A549 (cell line): ENCODE measurements at regions not wholly inside any gene's neighbourhood (a gene's known extent, or its start where the extent isn't known, plus 50 kb on each side); places are given as distances from the start of the nearest gene placed in this dataset.

Source experiments
- ATAC-seq, 2 experiments: fragments of 200-7000 bp in 1 of 2; fragments of >200 bp in 1 of 2; cut with Nextera tagmentation in 1 of 2; cut with Tn5 transposase in 1 of 2; 3 replicates each; pipeline versions ENCODE4 v1.8.0 to v1.9.1; 2018 to 2020; ENCODE audit warnings: mild to moderate bottlenecking in 1 of 2, moderate library complexity in 1 of 2
- CTCF ChIA-PET: fragments of 300-600 bp; sonication (Branson Sonifier 250); formaldehyde crosslinking; extraction: SDS; loops from one replicate; lab custom pipeline; 2021; ENCODE audit warnings: antibody characterized with exemption, inconsistent platforms; lab: Yijun Ruan, JAX
- POLR2A ChIA-PET: fragments of 350-600 bp; formaldehyde crosslinking; extraction: SDS; loops from one replicate; lab custom pipeline; 2021; ENCODE audit warnings: antibody characterized with exemption, inconsistent platforms; lab: Yijun Ruan, JAX
- DNase-seq, 2 experiments: peaks; one replicate each; pipeline versions ENCODE4 v3.0.0 to v3.0.0-alpha.2; 2011 to 2016; ENCODE audit warnings: low read depth in 1 of 2, low spot score in 1 of 2
- FAIRE-seq: peaks from 2 replicates; lab custom pipeline; 2011; peaks lifted over from hg19 to GRCh38; lab: Jason Lieb, UNC
- H3K27ac ChIP-seq, 2 experiments: fragments of >200 bp; sonication (Bioruptor Twin); formaldehyde crosslinking; 3 replicates each; pipeline ENCODE4 v1.5.1; 2016 to 2017
- H3K4me1 ChIP-seq: fragments of >200 bp; sonication (Bioruptor Twin); formaldehyde crosslinking; 3 replicates; pipeline ENCODE4 v1.6.1; 2016
- H3K4me2 ChIP-seq: fragments of >200 bp; sonication (Bioruptor Twin); formaldehyde crosslinking; 3 replicates; pipeline ENCODE4 v1.6.1; 2016
- H3K4me3 ChIP-seq: fragments of >200 bp; sonication (Bioruptor Twin); formaldehyde crosslinking; 3 replicates; pipeline ENCODE4 v1.5.1; 2016
- H3K9me3 ChIP-seq: fragments of >200 bp; sonication (Bioruptor Twin); formaldehyde crosslinking; 3 replicates; pipeline ENCODE4 v1.6.1; 2016
- ATOH8 ChIP-seq: fragments of 250-450 bp; sonication (Bioruptor Pico); IDR thresholded peaks from 2 replicates; pipeline ENCODE4 v1.5.0; 2020; ENCODE audit warnings: low read depth, mild to moderate bottlenecking, moderate library complexity
- CBX8 ChIP-seq: fragments of 200-600 bp; sonication (generic); IDR thresholded peaks from 2 replicates; pipeline ENCODE4 v1.6.1; 2016
- CTCF ChIP-seq: fragments of >200 bp; sonication (Bioruptor Twin); formaldehyde crosslinking; IDR thresholded peaks from 3 replicates; pipeline ENCODE4 v1.5.1; 2016
- E2F6 ChIP-seq: IDR thresholded peaks from 2 replicates; pipeline ENCODE4 v1.6.1; 2012; ENCODE audit warnings: low read depth, borderline replicate concordance
- FOSB ChIP-seq: fragments of 250-450 bp; sonication (Bioruptor Pico); IDR thresholded peaks from 2 replicates; pipeline ENCODE4 v1.5.0; 2020; ENCODE audit warnings: mild to moderate bottlenecking, moderate library complexity
- FOXS1 ChIP-seq: fragments of 250-450 bp; sonication (Bioruptor Pico); IDR thresholded peaks from 2 replicates; pipeline ENCODE4 v1.5.0; 2020; ENCODE audit warnings: mild to moderate bottlenecking, moderate library complexity
- HDAC2 ChIP-seq: fragments of 200-600 bp; sonication (generic); IDR thresholded peaks from 2 replicates; pipeline ENCODE4 v1.6.1; 2016
- HES2 ChIP-seq: fragments of >200 bp; sonication (Bioruptor Twin); formaldehyde crosslinking; IDR thresholded peaks from 2 replicates; pipeline ENCODE4 v1.6.1; 2016
- HMGXB4 ChIP-seq: fragments of 250-450 bp; sonication (Bioruptor Pico); IDR thresholded peaks from 2 replicates; pipeline ENCODE4 v1.5.0; 2021; ENCODE audit warnings: mild to moderate bottlenecking, moderate library complexity, borderline replicate concordance
- KDM1A ChIP-seq: fragments of 200-600 bp; sonication (generic); IDR thresholded peaks from 2 replicates; pipeline ENCODE4 v1.6.1; 2016; ENCODE audit warnings: low read depth, mild to moderate bottlenecking
- MAFK ChIP-seq: fragments of 450-650 bp; IDR thresholded peaks from 2 replicates; pipeline ENCODE4 v1.6.1; 2014; ENCODE audit not compliant: partially characterized antibody
- MAX ChIP-seq: IDR thresholded peaks from 2 replicates; pipeline ENCODE4 v1.6.1; 2012
- MAZ ChIP-seq: fragments of 150-350 bp; IDR thresholded peaks from 2 replicates; pipeline ENCODE4 v1.6.1; 2014; ENCODE audit warnings: antibody characterized with exemption, low read depth, low read length, borderline replicate concordance
- MYC ChIP-seq: IDR thresholded peaks from 2 replicates; pipeline ENCODE4 v1.6.1; 2012; ENCODE audit warnings: mild to moderate bottlenecking, inconsistent platforms, low read length, improper control_type of control experiment, borderline replicate concordance
- POLR2A ChIP-seq: IDR thresholded peaks from 2 replicates; pipeline ENCODE4 v1.6.1; 2012; ENCODE audit warnings: mild to moderate bottlenecking, low read length
- REST ChIP-seq: fragments of 200-600 bp; sonication (generic); IDR thresholded peaks from 2 replicates; pipeline ENCODE4 v1.6.1; 2016; ENCODE audit warnings: antibody characterized with exemption, mild to moderate bottlenecking, moderate library complexity
- RNF2 ChIP-seq: fragments of 200-600 bp; sonication (generic); IDR thresholded peaks from 2 replicates; pipeline ENCODE4 v1.6.1; 2016; ENCODE audit warnings: low read depth, mild to moderate bottlenecking, antibody characterized with exemption, moderate library complexity, borderline replicate concordance
- SMC3 ChIP-seq: fragments of >200 bp; sonication (Bioruptor Twin); formaldehyde crosslinking; IDR thresholded peaks from 3 replicates; pipeline ENCODE4 v1.6.1; 2018; ENCODE audit warnings: inconsistent platforms
- SREBF2 ChIP-seq: fragments of 450-650 bp; IDR thresholded peaks from 2 replicates; pipeline ENCODE4 v1.6.1; 2014; ENCODE audit warnings: mild to moderate bottlenecking, moderate library complexity
- ZC3H11A ChIP-seq: fragments of 450-650 bp; IDR thresholded peaks from 2 replicates; pipeline ENCODE4 v1.6.1; 2014; ENCODE audit warnings: antibody characterized with exemption, mild to moderate bottlenecking
- WGBS: methylation state at CpG from one replicate; pipeline ENCODE4 v1.1.6; 2017; ENCODE audit errors: missing lambda C conversion rate; 5-methylcytosine and 5-hydroxymethylcytosine counted together

GRCh38 chr10:25683344-25683743 lies 250.7 kb upstream of the MYO3A start:
- FAIRE-seq = no peak
- ChIA-PET POLR2A (no interaction called here), CTCF (interaction anchor here (0.7 to 4.0 kb wide), 7 partner anchors 15 to 603 kb away, joined by 3 to 19 read pairs (median 4); no protein-coding TSS in a partner anchor)
- Histone ChIP-seq H3K27ac (no peak overlapping the region), H3K4me1 (no peaks in the 10 kb centered on the region), H3K9me3 (no peaks in the 10 kb centered on the region), H3K4me3 (no peak overlapping the region), H3K4me2 (no peak overlapping the region)
- TF ChIP-seq ZC3H11A (no peak), MAZ (no peak), CBX8 (no peak), FOXS1 (CRISPR knock-in tag) (no peak), MYC (no peak), POLR2A (no peak), HMGXB4 (CRISPR knock-in tag) (no peak)
- no peak for ATAC-seq
- 58% methylated on average over 4 of the region's 4 CpGs for WGBS
- DNase-seq = no peak

GRCh38 chr10:25687521-25687920 lies 246.5 kb upstream of the MYO3A start:
- WGBS = 57% methylated on average over 1 of the region's 1 CpG
- FAIRE-seq (no peak), DNase-seq (no peak), ATAC-seq (no peak)
- H3K4me2 ChIP-seq = no peak overlapping the region
- H3K4me3 ChIP-seq = no peak overlapping the region
- H3K27ac ChIP-seq = no peak overlapping the region
- ChIA-PET POLR2A (no interaction called here), CTCF (no interaction called here)
- no peak for TF ChIP-seq E2F6
- no peak for TF ChIP-seq SREBF2
- no peak for TF ChIP-seq SMC3
- no peaks in the 10 kb centered on the region for H3K9me3 ChIP-seq
- no peaks in the 10 kb centered on the region for H3K4me1 ChIP-seq

GRCh38 chr10:25689346-25690100 lies 244.5 kb upstream of the MYO3A start:
- no peak for ATAC-seq
- ChIA-PET POLR2A (no interaction called here), CTCF (interaction anchor here (1.3 to 4.9 kb wide), 2 partner anchors 12 to 576 kb away, joined by 3 to 33 read pairs; no protein-coding TSS in a partner anchor)
- no peak for TF ChIP-seq MAFK
- no peak for TF ChIP-seq KDM1A
- TF ChIP-seq SREBF2 = no peak
- no peak for TF ChIP-seq RNF2
- no peak for TF ChIP-seq MAX
- TF ChIP-seq SMC3 = no peak
- no peak for TF ChIP-seq FOXS1 (CRISPR knock-in tag)
- TF ChIP-seq ATOH8 (CRISPR knock-in tag) = no peak
- no peak for TF ChIP-seq CTCF
- no peak for TF ChIP-seq HES2
- TF ChIP-seq HDAC2 = no peak
- no peak for TF ChIP-seq REST
- no peak for TF ChIP-seq FOSB (CRISPR knock-in tag)
- no peak for DNase-seq
- Histone ChIP-seq H3K9me3 (no peaks in the 10 kb centered on the region), H3K4me3 (no peak overlapping the region), H3K4me2 (no peak overlapping the region), H3K27ac (no peak overlapping the region), H3K4me1 (no peaks in the 10 kb centered on the region)
- FAIRE-seq = no peak
- WGBS = 35% methylated on average over 3 of the region's 3 CpGs
